ENCODE measurements at regions not wholly inside any gene's neighbourhood (a gene's known extent, or its start where the extent isn't known, plus 50 kb on each side); places are given as distances from the start of the nearest gene placed in this dataset.

DNA sequence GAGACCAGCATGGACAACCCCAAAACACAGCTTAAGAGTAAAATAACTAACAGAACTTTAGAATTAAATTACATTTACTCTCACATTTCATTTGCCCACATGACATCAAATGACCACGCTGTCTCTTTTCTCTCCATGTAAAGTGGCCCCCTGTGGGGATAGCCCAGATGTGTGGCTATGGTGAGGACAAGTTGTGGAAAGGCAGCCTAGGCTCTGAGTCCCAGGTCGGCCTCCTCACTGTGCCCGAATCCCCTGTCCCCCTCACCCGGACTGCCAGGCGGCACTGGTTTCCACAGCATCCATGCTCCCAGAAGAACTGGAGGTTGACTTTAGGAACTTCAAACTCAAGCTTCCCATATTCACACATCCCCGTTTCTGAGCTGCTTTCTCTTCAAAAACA, 111.8 kb upstream of the UQCRFS1 start:
- TF ChIP-seq, protein P1, sequence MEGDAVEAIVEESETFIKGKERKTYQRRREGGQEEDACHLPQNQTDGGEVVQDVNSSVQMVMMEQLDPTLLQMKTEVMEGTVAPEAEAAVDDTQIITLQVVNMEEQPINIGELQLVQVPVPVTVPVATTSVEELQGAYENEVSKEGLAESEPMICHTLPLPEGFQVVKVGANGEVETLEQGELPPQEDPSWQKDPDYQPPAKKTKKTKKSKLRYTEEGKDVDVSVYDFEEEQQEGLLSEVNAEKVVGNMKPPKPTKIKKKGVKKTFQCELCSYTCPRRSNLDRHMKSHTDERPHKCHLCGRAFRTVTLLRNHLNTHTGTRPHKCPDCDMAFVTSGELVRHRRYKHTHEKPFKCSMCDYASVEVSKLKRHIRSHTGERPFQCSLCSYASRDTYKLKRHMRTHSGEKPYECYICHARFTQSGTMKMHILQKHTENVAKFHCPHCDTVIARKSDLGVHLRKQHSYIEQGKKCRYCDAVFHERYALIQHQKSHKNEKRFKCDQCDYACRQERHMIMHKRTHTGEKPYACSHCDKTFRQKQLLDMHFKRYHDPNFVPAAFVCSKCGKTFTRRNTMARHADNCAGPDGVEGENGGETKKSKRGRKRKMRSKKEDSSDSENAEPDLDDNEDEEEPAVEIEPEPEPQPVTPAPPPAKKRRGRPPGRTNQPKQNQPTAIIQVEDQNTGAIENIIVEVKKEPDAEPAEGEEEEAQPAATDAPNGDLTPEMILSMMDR (IDR thresholded peaks at IDR 0.05) = no peak
- TF ChIP-seq EP300 (IDR thresholded peaks at IDR 0.05) = no peak
